T-helper 2 cell (primary cell): ENCODE measurements at regions not wholly inside any gene's neighbourhood (a gene's known extent, or its start where the extent isn't known, plus 50 kb on each side); places are given as distances from the start of the nearest gene placed in this dataset.

Source experiments
- DNase-seq, 5 experiments: peaks; one replicate each; pipeline versions ENCODE4 v3.0.0 to v3.0.0-alpha.2; 2012 to 2022

DNA sequence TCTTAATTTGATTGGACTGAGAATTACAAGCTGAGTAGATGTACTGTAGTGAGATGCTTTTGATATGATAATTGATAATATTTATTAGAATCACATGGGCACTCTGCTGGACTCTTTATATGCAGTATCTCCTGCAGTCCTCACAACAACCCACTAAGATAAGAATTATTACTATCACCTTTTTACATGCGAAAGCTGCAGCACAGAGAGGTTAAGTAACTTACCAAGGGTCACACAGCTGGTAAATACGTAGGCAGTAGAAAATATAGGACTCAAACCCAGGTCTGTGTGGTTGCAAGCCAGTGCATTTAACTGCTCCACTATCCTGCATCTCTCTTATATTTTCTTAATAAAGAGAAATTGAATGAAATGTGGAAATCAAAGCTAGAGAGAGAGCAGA lies 392.8 kb upstream of the RORA start:
- no peak for DNase-seq

- DNase-seq: no peak
These were observed 392.0 kb upstream of the RORA start for GRCh38 chr15:61621146-61621545.

GRCh38 chr15:61620151-61620550 lies 391.0 kb upstream of the RORA start:
- DNase-seq: no peak

- DNase-seq: no peak
These were observed 384.6 kb upstream of the RORA start for GRCh38 chr15:61613729-61614128.

- DNase-seq: no peak
These were observed 384.0 kb upstream of the RORA start for GRCh38 chr15:61613138-61613537.

GRCh38 chr15:61612111-61612510 lies 383.0 kb upstream of the RORA start:
- no peak for DNase-seq

DNA sequence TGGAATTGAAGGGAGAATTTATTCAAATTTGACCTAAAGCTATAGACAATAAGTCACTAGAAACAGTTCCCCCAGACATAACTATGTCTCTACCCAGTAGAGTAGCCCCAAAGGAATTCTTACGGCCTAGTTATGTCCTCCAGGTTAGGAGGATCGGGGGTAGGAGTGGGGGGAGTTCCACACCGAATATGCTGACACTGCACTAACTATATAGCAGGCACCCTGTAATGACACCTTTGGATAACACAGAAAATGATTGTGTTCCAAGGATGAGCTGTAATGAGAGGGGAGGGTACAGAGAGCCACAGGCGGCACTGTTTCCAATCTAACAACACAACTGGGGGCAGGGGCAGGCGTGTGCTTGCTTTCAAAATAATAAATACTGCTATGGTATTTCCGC lies 376.2 kb upstream of the RORA start:
- no peak for DNase-seq

- no peak for DNase-seq
These were observed 369.6 kb upstream of the RORA start for GRCh38 chr15:61598655-61599054.

DNA sequence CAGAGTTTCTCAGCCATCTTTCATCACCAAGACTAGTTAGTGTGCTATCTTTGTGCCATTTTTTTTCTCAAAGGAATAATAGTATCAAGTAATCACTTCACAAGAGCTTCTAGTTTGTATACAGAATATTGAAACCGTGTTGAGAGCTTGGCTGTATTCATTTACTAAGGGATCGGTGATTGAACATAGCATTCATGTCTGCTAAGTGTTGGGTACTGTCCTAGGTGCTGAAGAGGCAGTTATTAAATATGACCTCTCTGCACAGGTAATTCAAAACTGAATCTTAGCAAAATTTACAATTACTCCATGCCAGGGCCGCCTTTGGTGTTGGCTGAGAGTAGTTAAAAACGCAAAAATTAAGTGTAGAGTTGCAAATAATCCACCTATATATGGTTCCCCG lies 355.3 kb upstream of the RORA start:
- peak in 1 of 5 experiments; percentile 5 for DNase-seq

DNA sequence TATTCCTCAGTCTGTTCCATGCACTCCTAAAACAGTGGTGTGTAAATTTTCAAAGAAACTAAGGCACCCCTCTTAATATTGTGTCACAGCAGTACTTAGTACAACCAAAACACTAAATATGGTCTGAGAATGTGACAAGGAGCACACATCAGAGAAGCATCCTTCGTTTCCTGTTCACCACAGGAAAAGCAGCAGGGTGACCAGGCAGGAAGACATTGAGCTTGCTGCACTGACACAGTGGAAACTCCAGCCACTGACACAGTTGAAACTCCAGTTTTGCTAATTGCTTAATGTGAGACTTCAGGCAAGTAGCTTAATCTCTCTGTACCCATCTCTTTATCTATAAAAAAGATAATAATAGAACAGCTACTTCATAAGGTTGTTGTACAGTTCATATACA lies 353.0 kb upstream of the RORA start:
- DNase-seq: no peak

DNA sequence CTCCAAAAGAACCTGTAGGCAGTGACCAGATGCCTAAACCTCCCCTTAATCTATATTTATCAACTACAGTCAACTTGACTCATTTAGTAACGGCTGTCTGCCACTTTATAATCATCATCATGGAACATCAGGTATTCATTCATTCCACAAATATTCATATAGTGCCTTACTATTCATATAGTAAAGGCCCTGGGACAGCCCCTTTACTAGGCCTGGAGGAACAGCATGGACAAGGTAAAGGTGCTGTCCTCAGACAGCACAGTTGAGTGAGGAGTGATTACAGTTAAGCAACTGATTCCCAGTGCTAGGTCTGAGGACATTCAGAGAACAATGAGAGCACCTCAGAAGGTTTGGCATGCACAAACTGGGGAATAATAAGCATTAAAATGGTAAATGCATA lies 346.5 kb upstream of the RORA start:
- DNase-seq: no peak

DNA sequence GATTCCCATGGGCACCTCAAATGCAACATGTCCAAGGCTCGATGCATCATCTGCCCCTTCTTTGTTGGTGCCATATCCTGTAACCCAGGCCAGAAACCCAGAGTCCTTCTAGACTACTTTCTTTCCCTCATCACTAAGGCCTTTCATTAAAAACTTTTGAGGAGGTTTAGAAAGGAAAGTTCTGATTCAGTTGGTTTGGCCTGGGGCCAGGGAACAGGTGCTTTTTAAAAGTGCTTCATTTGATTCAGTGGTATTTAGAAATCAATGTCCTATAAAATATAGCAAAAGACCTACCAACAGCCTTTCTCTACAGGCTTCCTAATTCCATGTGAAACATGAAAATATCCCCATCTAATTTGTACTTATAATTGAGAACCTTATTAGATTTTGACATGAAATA lies 341.9 kb upstream of the RORA start:
- DNase-seq: no peak

DNA sequence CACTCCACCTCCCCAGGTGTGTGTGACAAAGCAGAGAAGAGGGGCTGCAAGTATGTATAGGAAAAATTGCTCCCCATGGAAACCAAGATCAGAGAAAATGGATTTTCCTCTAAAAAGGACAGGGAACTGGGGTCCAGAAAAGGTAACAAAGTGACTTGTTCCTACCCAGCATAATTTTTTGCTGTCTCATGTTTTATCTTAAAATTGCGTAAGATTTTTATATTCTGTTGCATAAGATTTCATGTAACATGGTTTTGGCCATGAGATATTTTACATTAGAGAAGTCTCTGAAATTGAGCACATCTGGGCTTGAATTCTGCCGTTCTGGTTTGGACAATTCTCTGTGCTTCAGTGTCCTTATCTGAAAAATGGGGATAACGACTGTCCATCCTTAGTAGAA lies 335.7 kb upstream of the RORA start:
- DNase-seq: no peak

DNA sequence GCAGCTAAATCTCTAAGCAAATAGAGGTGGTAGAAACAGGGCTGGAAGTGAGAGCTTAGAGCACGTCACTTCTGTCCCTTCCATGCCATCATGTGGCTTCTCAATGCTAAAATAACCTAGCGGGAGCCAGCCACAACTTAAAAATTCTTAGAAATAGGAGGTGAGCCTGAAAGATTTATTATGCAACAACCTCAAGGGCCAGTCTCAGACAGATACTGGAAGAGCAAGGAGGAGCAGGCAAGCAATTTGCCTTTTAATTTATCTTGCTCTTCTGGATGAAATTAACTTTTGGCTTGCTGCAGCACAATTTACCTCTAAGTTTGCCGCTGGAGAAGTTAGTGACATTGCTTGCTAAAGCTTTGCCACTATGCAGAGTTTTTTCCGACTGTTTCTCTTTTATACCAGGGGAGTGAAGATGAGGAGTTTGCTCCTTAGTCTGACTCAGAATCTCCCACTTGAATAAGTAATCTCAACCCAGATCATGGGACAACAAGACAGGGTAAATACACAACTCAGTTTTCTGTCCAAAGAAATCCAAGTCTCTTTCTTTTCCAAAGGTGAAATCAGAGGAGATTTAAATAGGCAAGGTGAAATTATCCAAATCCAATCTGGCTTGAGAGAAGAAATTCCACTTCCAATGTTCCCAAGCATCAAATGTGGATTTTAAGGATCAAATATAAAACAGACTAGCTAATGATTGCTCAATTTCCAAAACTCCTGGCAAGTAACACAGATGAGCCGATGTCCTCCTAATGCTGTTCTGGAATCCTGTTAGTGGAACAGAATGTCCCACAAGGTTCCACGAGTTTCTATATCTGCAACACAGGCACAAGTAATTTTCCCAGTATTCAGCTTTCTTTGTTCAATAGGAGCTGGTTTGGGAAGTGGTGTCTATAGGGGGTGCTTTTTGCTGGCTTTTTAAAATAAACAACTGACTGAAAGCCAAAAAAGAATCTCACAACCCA lies 329.4 kb upstream of the RORA start:
- no peak for DNase-seq

DNA sequence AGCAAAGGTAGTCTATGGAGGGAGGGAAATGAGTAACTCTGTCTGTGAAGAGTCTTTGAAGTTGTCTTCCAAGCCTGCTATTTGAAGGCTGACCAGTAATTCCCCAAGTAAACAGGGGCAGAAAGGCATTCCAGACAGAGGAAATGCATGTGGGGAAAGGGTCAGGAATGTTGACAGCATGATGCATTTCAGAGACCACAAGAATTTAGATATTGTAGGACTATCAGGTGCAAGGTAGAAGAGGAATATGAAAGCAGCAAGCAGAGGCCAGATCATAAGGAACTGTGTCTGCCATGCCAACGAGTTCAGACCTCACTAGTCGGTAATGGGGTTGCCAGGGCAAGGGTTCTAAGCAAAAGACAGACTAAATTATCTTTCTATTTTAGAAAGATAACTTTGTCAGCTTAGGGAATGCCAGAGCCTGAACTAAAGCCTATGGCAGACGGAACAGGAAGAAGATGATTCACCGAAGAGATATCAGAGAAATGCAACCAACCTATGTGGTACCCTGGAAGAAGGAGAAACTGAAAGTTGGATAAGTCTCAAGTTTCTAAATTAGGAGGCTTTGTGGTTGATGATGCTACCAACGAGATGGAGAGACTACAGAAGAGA lies 327.0 kb upstream of the RORA start:
- no peak for DNase-seq

DNA sequence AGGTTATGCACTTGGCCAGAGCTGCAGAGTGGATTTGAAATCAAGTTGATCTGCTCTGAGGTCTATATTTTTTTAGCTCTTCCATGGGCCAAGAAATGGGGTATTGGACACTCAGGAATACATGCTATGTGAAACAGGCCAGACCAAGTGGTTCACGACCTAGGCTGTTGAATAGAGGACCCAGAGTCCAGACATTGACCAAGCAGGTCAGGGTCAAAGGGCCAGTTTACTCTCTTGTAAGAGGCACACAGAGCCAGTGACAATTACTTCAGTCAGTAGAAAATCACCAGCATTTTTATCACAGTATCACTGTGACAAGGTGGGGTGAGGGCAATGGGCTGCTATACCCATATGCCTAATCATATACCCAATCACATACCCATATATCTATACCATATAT lies 320.6 kb upstream of the RORA start:
- DNase-seq: no peak

DNA sequence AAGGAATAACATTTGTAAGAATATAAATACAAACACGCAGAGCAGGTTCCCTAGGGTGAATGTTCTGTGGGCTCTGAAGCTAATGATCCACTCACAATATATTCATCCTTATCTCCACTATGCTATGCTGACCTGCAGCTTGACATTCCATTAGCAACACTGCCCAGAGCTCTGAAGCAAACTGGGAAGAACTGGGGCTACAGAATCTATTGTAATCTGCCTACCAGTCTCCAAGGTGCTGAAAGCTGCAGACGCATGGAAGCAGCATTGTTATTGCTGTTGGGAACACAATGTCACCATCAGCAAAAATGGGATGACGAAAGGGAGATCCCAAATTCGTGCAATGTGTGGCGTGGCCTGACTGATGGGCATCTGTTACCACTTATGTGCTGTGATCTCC lies 316.7 kb upstream of the RORA start:
- no peak for DNase-seq

- DNase-seq: no peak
These were observed 312.4 kb upstream of the RORA start for GRCh38 chr15:61541516-61541915.

DNA sequence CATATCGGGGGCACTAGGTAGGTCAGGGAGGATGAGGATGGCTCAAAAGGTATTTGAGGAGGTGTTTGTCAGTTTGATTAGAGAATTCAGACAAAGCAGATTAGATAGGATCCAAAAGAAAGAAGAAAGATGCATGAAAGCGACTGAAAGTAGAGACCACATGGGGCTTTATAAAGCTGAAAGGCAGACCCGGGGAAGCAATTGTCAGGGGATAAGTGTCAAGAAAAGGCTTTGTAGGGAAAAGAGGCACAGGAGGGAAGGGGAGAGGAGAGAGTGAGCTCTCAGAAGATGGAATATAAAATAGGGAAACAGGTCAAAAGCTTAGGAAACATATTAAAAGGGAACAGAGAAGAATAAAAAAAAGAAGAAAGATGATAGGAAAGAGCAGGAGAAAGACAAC lies 308.2 kb upstream of the RORA start:
- DNase-seq: no peak

- DNase-seq: no peak
These were observed 305.9 kb upstream of the RORA start for GRCh38 chr15:61534986-61535385.

GRCh38 chr15:61530769-61531168 lies 301.7 kb upstream of the RORA start:
- no peak for DNase-seq

DNA sequence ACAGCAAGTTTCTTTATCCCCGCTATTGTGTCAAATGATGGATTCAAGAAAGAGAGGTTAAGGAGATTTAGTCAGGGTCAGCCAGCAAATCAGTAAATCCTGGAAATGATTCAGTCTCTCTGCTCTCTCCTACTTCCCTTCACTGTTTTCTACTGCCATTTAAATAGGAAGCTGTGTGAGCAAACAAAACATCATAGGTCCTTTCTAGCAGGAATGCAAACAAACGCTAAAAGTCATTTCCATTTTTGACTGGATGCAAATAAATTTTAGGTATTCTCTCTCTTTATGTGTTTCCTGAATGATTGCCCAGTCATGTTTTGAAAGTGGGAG lies 299.4 kb upstream of the RORA start:
- DNase-seq: no peak

DNA sequence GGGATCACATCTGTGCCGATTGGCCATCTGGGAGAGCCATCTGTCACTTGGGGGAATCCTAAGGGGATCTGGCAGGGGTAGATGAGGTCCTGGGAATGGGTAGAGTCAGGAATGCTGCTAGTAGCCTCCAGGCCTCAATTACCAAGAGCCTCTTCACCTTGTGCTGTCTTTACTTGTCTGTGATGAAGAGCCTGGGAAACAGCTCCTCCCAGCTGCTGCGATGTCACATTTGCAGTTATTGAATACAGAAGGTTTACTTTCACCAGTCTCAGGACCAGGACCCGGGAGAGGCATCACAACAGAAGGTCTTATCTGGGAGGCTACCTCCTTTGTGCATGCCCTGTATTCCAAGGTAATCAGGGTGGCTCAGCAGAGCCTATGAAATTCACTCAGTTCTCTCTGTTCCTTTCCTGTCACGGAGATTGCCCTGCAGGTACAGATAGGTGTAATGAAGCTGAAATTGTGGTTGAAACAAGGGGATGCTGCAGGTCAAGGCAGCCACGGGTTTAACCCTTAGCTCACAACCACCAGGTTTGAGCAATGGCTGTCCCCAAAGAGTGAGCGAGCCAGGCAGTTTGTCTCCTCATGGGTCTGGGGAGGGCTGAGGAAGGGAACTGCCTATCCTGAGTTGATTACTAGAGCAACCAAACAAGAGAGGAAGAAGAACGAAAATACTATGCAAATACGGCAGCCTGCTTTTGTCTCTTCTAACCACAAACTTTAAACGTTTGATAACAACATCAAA lies 298.9 kb upstream of the RORA start:
- DNase-seq: no peak

DNA sequence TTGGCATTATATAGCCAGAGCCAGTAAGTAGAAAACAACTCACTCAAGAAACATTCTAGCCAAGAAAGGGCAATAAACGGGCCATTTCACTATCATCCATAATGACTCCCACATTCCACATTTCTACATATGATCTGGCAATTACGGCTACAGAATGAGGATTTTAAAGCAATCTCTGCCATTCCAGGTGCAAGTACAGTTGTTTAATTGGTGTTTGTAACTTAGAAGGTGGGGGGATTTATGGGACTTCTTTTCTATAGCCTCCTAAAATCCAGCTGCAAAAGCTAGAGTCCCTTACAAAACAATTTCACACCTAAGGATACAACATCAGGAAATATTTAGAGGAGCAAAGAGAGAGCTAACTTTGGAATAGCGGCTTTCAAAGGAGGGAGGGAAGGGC lies 295.4 kb upstream of the RORA start:
- DNase-seq: no peak
